ENCODE measurements at regions not wholly inside any gene's neighbourhood (a gene's known extent, or its start where the extent isn't known, plus 50 kb on each side); places are given as distances from the start of the nearest gene placed in this dataset.

GRCh38 chr3:16743276-16743675 lies 138.1 kb upstream of the DAZL start:
- in situ Hi-C loops (cut with MboI), result no loop called here
- no TSS peak for BruUV-seq (replicated peaks)
- DNase-seq (ENCODE audit: extremely low read depth in 1 of 4, low spot score in 3 of 4), result no peak

DNA sequence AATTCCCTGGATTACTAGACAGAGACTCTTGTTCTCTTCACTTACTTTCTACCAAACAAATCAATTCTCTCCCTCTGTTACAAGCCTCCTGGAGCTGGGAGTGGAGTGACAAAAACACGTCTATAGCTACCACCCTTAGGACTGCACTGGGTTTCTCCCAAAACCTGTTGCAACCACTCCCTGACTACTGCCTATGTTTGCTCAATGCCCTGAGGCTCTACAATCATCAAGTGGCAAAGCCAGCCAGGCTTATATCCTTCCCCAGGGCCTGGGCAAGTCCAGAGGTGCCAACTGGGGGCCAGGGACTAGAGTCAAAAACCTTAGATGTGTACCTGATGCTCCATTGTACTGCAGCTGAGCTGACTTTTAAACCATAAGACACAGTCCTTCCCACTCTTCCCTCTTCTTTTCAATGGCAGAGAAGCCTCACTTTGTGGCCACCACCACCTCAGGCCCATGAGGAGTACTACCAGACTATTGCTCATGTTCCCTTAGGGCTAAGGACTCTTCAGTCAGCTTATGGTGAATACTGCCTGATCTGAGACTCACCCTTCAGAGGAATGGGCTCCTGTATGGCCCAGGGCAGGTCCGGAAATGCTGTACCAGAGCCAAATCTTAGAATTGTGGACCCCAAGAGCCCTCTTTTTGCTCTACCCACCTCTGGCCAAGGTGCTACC lies 125.4 kb upstream of the PLCL2 start:
- H3K36me3 ChIP-seq (ENCODE audit: control insufficient read depth, insufficient read depth, low read length), result no peaks in the 10 kb centered on the region
- H3K4me3 ChIP-seq, result no peak overlapping the region
- H3K4me2 ChIP-seq (ENCODE audit: insufficient read depth, low read length), result no peak overlapping the region
- ChIA-PET POLR2A (no interaction called here), CTCF (ENCODE audit: low intra/inter-chr PET ratio) (no interaction called here)
- no peaks in the 10 kb centered on the region for H3K27me3 ChIP-seq (ENCODE audit: control insufficient read depth in 2 of 2, insufficient read depth in 2 of 2, low read length in 2 of 2)
- no peaks in the 10 kb centered on the region for H3K9me1 ChIP-seq (ENCODE audit: control insufficient read depth, insufficient read depth, low read length)
- H3K9me3 ChIP-seq (replicated peaks; ENCODE audit: control insufficient read depth, insufficient read depth, low read depth, low read length), result no peaks in the 10 kb centered on the region
- no peaks in the 10 kb centered on the region for H3K4me1 ChIP-seq (replicated peaks in 1 of 2; ENCODE audit: control insufficient read depth in 2 of 2, insufficient read depth in 2 of 2, low read length in 2 of 2)
- H2AFZ ChIP-seq (ENCODE audit: low read depth, low read length), result no peak overlapping the region
- H3K79me2 ChIP-seq (ENCODE audit: control insufficient read depth, insufficient read depth, low read length), result no peaks in the 10 kb centered on the region
- no peaks in the 10 kb centered on the region for H4K20me1 ChIP-seq (replicated peaks; ENCODE audit: control insufficient read depth, insufficient read depth, low read length)
- in situ Hi-C loops (cut with MboI), result no loop called here
- FAIRE-seq (no peak), DNase-seq (ENCODE audit: extremely low read depth in 1 of 4, low spot score in 3 of 4) (no peak), ATAC-seq (no peak)
- no TSS peak for BruUV-seq (replicated peaks)
- no peak overlapping the region for H3K27ac ChIP-seq (ENCODE audit: extremely low read depth, low read depth, low read length)
- no peak overlapping the region for H3K9ac ChIP-seq (ENCODE audit: insufficient read depth in 1 of 2, low read depth in 2 of 2, low read length in 2 of 2)
- intact Hi-C loops (cut with micrococcal nuclease), result no loop called here
- TF ChIP-seq ASH1L (IDR thresholded peaks at IDR 0.05; ENCODE audit: borderline replicate concordance, low read depth, partially characterized antibody), result no peak
- TF ChIP-seq SLC30A9 (CRISPR knock-in tag; IDR thresholded peaks at IDR 0.05), result no peak
- TF ChIP-seq BRF1 (IDR thresholded peaks at IDR 0.05; ENCODE audit: borderline replicate concordance, extremely low read depth, insufficient read length), result no peak
- TF ChIP-seq NONO (IDR thresholded peaks at IDR 0.05; ENCODE audit: low read depth in 2 of 2, low read length in 1 of 2), result no peak
- no peak for TF ChIP-seq ERF (CRISPR knock-in tag; IDR thresholded peaks at IDR 0.05)
- no peak for TF ChIP-seq KHSRP (IDR thresholded peaks at IDR 0.05)
- 0% methylated on average over 2 of the region's 2 CpGs for WGBS (ENCODE audit: insufficient coverage, low coverage, missing lambda C conversion rate)

More at GRCh38 chr3:16743276-16743675, 138.1 kb upstream of the DAZL start:
- Histone ChIP-seq H3K9ac (ENCODE audit: insufficient read depth in 1 of 2, low read depth in 2 of 2, low read length in 2 of 2) (no peak overlapping the region), H4K20me1 (replicated peaks; ENCODE audit: control insufficient read depth, insufficient read depth, low read length) (no peaks in the 10 kb centered on the region), H3K4me3 (no peak overlapping the region), H3K79me2 (ENCODE audit: control insufficient read depth, insufficient read depth, low read length) (no peaks in the 10 kb centered on the region), H3K4me1 (replicated peaks in 1 of 2; ENCODE audit: control insufficient read depth in 2 of 2, insufficient read depth in 2 of 2, low read length in 2 of 2) (no peaks in the 10 kb centered on the region), H3K27me3 (ENCODE audit: control insufficient read depth in 2 of 2, insufficient read depth in 2 of 2, low read length in 2 of 2) (no peaks in the 10 kb centered on the region), H3K36me3 (ENCODE audit: control insufficient read depth, insufficient read depth, low read length) (no peaks in the 10 kb centered on the region), H3K9me3 (replicated peaks; ENCODE audit: control insufficient read depth, insufficient read depth, low read depth, low read length) (no peaks in the 10 kb centered on the region), H2AFZ (ENCODE audit: low read depth, low read length) (no peak overlapping the region), H3K4me2 (ENCODE audit: insufficient read depth, low read length) (no peak overlapping the region), H3K27ac (ENCODE audit: extremely low read depth, low read depth, low read length) (no peak overlapping the region), H3K9me1 (ENCODE audit: control insufficient read depth, insufficient read depth, low read length) (no peaks in the 10 kb centered on the region)
- POLR2A ChIA-PET, result no interaction called here
- ATAC-seq (no peak), FAIRE-seq (no peak)
- TF ChIP-seq ZNF263 (CRISPR knock-in tag; IDR thresholded peaks at IDR 0.05; ENCODE audit: borderline replicate concordance), result no peak
- no peak for TF ChIP-seq KAT2B (IDR thresholded peaks at IDR 0.05; ENCODE audit: low read depth, low read length)
- no peak for TF ChIP-seq ZNF79 (CRISPR knock-in tag; IDR thresholded peaks at IDR 0.05; ENCODE audit: low read depth)
- CTCF ChIA-PET (ENCODE audit: low intra/inter-chr PET ratio), result no interaction called here
- intact Hi-C loops (cut with micrococcal nuclease), result no loop called here

Measured in K562 (cell line).